ENCODE measurements at regions not wholly inside any gene's neighbourhood (a gene's known extent, or its start where the extent isn't known, plus 50 kb on each side); places are given as distances from the start of the nearest gene placed in this dataset.
"Not testable (repeated sequence)": the region's sequence is repeated elsewhere in the genome, so short reads cannot be mapped to it uniquely, and the experiment has no call there.

GRCh38 chr1:120232834-120233660 lies 56.7 kb upstream of the SEC22B start:
- not testable (repeated sequence) for DNase-seq

GRCh38 chr1:120229835-120230234 lies 53.5 kb upstream of the SEC22B start:
- DNase-seq, result not testable (repeated sequence)
